ENCODE measurements at regions not wholly inside any gene's neighbourhood (a gene's known extent, or its start where the extent isn't known, plus 50 kb on each side); places are given as distances from the start of the nearest gene placed in this dataset.

- ChIA-PET POLR2A (ENCODE audit: partially characterized antibody) (interaction anchor here (1.4 kb wide), 1 partner anchor 29 kb away, joined by 3 read pairs; no protein-coding TSS in a partner anchor), CTCF (ENCODE audit: partially characterized antibody) (interaction anchor here (0.5 to 4.9 kb wide), 64 partner anchors 9 to 805 kb away, joined by 3 to 55 read pairs (median 4); no protein-coding TSS in a partner anchor)
- Histone ChIP-seq H3K4me2 (ENCODE audit: insufficient read depth in 1 of 2, low read depth in 2 of 2, low read length in 2 of 2) (no peak overlapping the region), H3K79me1 (ENCODE audit: low read depth, low read length) (0 out of 2 replicates have a peak, but pooled peaks cover 2% of the 10 kb centered on the region), H3K4me3 (ENCODE audit: extremely low read depth in 1 of 4, insufficient read depth in 2 of 4, low read depth in 3 of 4, low read length in 4 of 4) (no peak overlapping the region), H3K18ac (ENCODE audit: extremely low read depth, low read length) (no peak overlapping the region), H3K79me2 (ENCODE audit: control insufficient read depth in 1 of 2, insufficient read depth in 2 of 2, low read length in 2 of 2) (peaks cover 0 to 15% of the 10 kb centered on the region in 2 experiments; a peak in 2 of 4 replicates), H2BK120ac (replicated peaks; ENCODE audit: low read depth, low read length) (no peak overlapping the region), H3K27ac (ENCODE audit: low read depth, low read length) (no peak overlapping the region), H3K14ac (ENCODE audit: insufficient read length) (no peak overlapping the region), H3K23me2 (ENCODE audit: low read depth, low read length) (no peaks in the 10 kb centered on the region), H4K20me1 (replicated peaks in 1 of 2; ENCODE audit: control insufficient read depth in 1 of 2, insufficient read depth in 2 of 2, low read length in 2 of 2) (no peaks in the 10 kb centered on the region), H3K4me1 (replicated peaks in 1 of 4; ENCODE audit: control insufficient read depth in 3 of 4, insufficient read depth in 4 of 4, low read length in 3 of 4) (no peaks in the 10 kb centered on the region), H4K5ac (ENCODE audit: insufficient read length, low read depth, low read length) (no peak overlapping the region), H3K23ac (ENCODE audit: insufficient read length) (no peak overlapping the region), H3K36me3 (ENCODE audit: control insufficient read depth in 2 of 4, insufficient read depth in 4 of 4, low read length in 3 of 4) (no peaks in the 10 kb centered on the region; a peak in 1 of 8 replicates), H2AFZ (ENCODE audit: low read length) (no peak overlapping the region), H2BK15ac (ENCODE audit: low read length) (no peak overlapping the region), H2BK20ac (ENCODE audit: low read length) (no peak overlapping the region), H3K27me3 (replicated peaks in 1 of 4; ENCODE audit: control insufficient read depth in 3 of 4, extremely low read depth in 1 of 4, insufficient read depth in 3 of 4, low read length in 3 of 4) (no peaks in the 10 kb centered on the region), H3K9ac (replicated peaks in 1 of 4; ENCODE audit: extremely low read depth in 1 of 4, low read depth in 3 of 4, low read length in 3 of 4) (no peak overlapping the region), H3K4ac (replicated peaks; ENCODE audit: insufficient read length, low read depth, low read length) (no peak overlapping the region), H2BK5ac (ENCODE audit: low read depth, low read length) (no peak overlapping the region), H3K9me3 (ENCODE audit: insufficient read depth in 2 of 2, low read depth in 1 of 2, low read length in 1 of 2) (no peaks in the 10 kb centered on the region), H3K56ac (replicated peaks; ENCODE audit: insufficient read length, low read depth, low read length) (no peak overlapping the region), H4K8ac (ENCODE audit: extremely low read depth, insufficient read depth, low read length) (no peak overlapping the region), H2AK5ac (ENCODE audit: low read depth, low read length) (no peak overlapping the region), H4K91ac (replicated peaks; ENCODE audit: insufficient read length, low read length) (no peak overlapping the region), H2BK12ac (ENCODE audit: low read depth, low read length) (no peak overlapping the region)
- TF ChIP-seq ZNF274 (IDR thresholded peaks at IDR 0.05; ENCODE audit: borderline replicate concordance, extremely low read depth, low read length) (no peak), RAD21 (IDR thresholded peaks at IDR 0.05 in 1 of 2, conservative IDR thresholded peaks at IDR 0.05 in 1 of 2; ENCODE audit: low read depth in 2 of 2, low read length in 2 of 2) (peak; percentile 68 to 78), ATF2 (IDR thresholded peaks at IDR 0.05; ENCODE audit: low read length) (peak; percentile 57; the same call in 1 of the 2 replicates), CTCF (IDR thresholded peaks at IDR 0.05; ENCODE audit: control extremely low read depth in 1 of 3, insufficient read depth in 1 of 3, low read depth in 1 of 3, low read length in 3 of 3) (peak; percentile 66 to 86 (median 70))
- DNase-seq (ENCODE audit: low read depth in 1 of 2, low spot score in 2 of 2), result peak in 1 of 2 experiments; percentile 78
- FAIRE-seq, result peak; percentile 90
- WGBS, 2 experiments (ENCODE audit: extremely low coverage in 1 of 2, insufficient coverage in 1 of 2, insufficient read length in 1 of 2, insufficient replicate concordance in 2 of 2, low coverage in 1 of 2, low lambda C conversion rate in 2 of 2, missing lambda C conversion rate in 1 of 2), result 83% methylated on average over 6 of the region's 6 CpGs; no CpG with 5 or more reads in 1 of the 2 experiments
These were observed 116.2 kb downstream of the FAT3 start for GRCh38 chr11:92340839-92341238.
